ENCODE measurements at regions not wholly inside any gene's neighbourhood (a gene's known extent, or its start where the extent isn't known, plus 50 kb on each side); places are given as distances from the start of the nearest gene placed in this dataset.
A peak's percentile ranks its signal among the peaks of the same experiment; 100 is the strongest.

DNA sequence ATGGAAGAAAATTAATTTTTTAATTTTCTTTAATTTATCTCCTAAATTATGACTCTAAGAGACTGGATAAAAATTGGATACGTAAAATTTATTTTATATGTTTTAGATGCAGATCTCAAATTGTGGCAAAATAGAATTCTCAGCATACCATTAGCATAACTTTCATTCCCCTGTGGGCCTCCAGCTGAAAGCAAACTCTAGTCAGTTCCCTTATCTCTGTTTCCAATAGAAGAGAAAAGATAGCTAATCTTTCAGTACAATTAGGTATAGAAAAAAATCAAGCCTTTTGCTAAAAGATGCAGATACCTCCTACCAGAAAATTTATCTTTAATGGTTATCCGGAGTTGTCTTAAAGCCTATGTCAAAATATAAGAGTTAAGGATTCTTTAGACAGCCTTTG is 1530.6 kb downstream of the EFNA5 start:
- Histone ChIP-seq H3K9me1 (ENCODE audit: insufficient read depth, low read length) (no peaks in the 10 kb centered on the region), H3K4me2 (ENCODE audit: low read depth, low read length) (no peak overlapping the region), H2BK20ac (ENCODE audit: low read depth, low read length) (no peak overlapping the region), H4K20me1 (ENCODE audit: insufficient read depth, low read length) (no peaks in the 10 kb centered on the region), H2BK5ac (ENCODE audit: low read depth, low read length, poor library complexity, severe bottlenecking) (no peak overlapping the region), H2AK5ac (ENCODE audit: low read depth, low read length) (no peak overlapping the region), H4K8ac (ENCODE audit: low read depth in 2 of 2, low read length in 2 of 2) (no peak overlapping the region), H3K23ac (ENCODE audit: low read depth, low read length) (no peak overlapping the region), H3K27me3 (ENCODE audit: control insufficient read depth, insufficient read depth, low read length) (no peaks in the 10 kb centered on the region), H3K14ac (replicated peaks; ENCODE audit: low read depth, low read length) (no peak overlapping the region), H3K9ac (ENCODE audit: low read depth, low read length) (no peak overlapping the region), H3K56ac (ENCODE audit: extremely low read depth, insufficient read depth, low read length) (no peak overlapping the region), H2AK9ac (replicated peaks; ENCODE audit: low read depth, low read length, poor library complexity) (no peak overlapping the region), H3K79me1 (ENCODE audit: low read depth in 1 of 2, low read length in 2 of 2) (no peaks in the 10 kb centered on the region), H3K4ac (ENCODE audit: low read depth, low read length) (no peak overlapping the region), H2AFZ (replicated peaks; ENCODE audit: low read length, poor library complexity) (no peak overlapping the region), H4K5ac (ENCODE audit: low read depth, low read length) (no peak overlapping the region), H3K9me3 (ENCODE audit: control insufficient read depth, insufficient read depth, low read length) (no peaks in the 10 kb centered on the region), H4K91ac (ENCODE audit: insufficient read depth, low read depth, low read length) (no peak overlapping the region), H2BK120ac (ENCODE audit: low read depth, low read length) (no peak overlapping the region), H3K27ac (ENCODE audit: insufficient read depth, low read length) (no peak overlapping the region), H3K4me3 (ENCODE audit: insufficient read depth, low read depth, low read length) (no peak overlapping the region), H3K4me1 (ENCODE audit: control insufficient read depth, insufficient read depth, low read length) (peaks cover 2% of the 10 kb centered on the region; the same call in 1 of the 2 replicates), H3K36me3 (ENCODE audit: control insufficient read depth, insufficient read depth, low read length) (no peaks in the 10 kb centered on the region), H2BK15ac (ENCODE audit: low read depth, low read length) (no peak overlapping the region), H3K18ac (ENCODE audit: low read depth, low read length) (no peak overlapping the region)
- peak; percentile 50 for DNase-seq
- ChIA-PET POLR2A (ENCODE audit: unreplicated experiment) (no interaction called here), CTCF (no interaction called here)
- ATAC-seq (ENCODE audit: low read depth), result peak; percentile 72
- intact Hi-C loops (cut with micrococcal nuclease), result no loop called here
- no TSS peak for BruUV-seq (replicated peaks)
- TF ChIP-seq SMC3 (IDR thresholded peaks at IDR 0.05; ENCODE audit: low read depth, low read length) (no peak), RCOR1 (IDR thresholded peaks at IDR 0.05; ENCODE audit: insufficient replicate concordance, low read length) (no peak), MAFK (IDR thresholded peaks at IDR 0.05; ENCODE audit: low read depth, low read length) (no peak), NFE2L2 (IDR thresholded peaks at IDR 0.05; ENCODE audit: low read depth, low read length) (no peak), MXI1 (IDR thresholded peaks at IDR 0.05; ENCODE audit: borderline replicate concordance, low read depth, low read length) (no peak), BHLHE40 (IDR thresholded peaks at IDR 0.05; ENCODE audit: low read depth, low read length) (no peak), RFX5 (IDR thresholded peaks at IDR 0.05; ENCODE audit: low read depth, low read length) (no peak), CHD1 (IDR thresholded peaks at IDR 0.05; ENCODE audit: low read depth, low read length) (no peak), RAD21 (IDR thresholded peaks at IDR 0.05; ENCODE audit: low read length) (no peak), POLR2A (IDR thresholded peaks at IDR 0.05; ENCODE audit: low read depth, low read length) (no peak), FOS (IDR thresholded peaks at IDR 0.05; ENCODE audit: low read depth, low read length) (no peak), MAZ (IDR thresholded peaks at IDR 0.05; ENCODE audit: borderline replicate concordance, low read depth, low read length) (no peak), CEBPB (IDR thresholded peaks at IDR 0.05; ENCODE audit: low read depth, low read length) (no peak)
- TF ChIP-seq, protein P1, sequence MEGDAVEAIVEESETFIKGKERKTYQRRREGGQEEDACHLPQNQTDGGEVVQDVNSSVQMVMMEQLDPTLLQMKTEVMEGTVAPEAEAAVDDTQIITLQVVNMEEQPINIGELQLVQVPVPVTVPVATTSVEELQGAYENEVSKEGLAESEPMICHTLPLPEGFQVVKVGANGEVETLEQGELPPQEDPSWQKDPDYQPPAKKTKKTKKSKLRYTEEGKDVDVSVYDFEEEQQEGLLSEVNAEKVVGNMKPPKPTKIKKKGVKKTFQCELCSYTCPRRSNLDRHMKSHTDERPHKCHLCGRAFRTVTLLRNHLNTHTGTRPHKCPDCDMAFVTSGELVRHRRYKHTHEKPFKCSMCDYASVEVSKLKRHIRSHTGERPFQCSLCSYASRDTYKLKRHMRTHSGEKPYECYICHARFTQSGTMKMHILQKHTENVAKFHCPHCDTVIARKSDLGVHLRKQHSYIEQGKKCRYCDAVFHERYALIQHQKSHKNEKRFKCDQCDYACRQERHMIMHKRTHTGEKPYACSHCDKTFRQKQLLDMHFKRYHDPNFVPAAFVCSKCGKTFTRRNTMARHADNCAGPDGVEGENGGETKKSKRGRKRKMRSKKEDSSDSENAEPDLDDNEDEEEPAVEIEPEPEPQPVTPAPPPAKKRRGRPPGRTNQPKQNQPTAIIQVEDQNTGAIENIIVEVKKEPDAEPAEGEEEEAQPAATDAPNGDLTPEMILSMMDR (conservative IDR thresholded peaks at IDR 0.05; ENCODE audit: low read depth, low read length), result no peak
- TF ChIP-seq, protein P2, sequence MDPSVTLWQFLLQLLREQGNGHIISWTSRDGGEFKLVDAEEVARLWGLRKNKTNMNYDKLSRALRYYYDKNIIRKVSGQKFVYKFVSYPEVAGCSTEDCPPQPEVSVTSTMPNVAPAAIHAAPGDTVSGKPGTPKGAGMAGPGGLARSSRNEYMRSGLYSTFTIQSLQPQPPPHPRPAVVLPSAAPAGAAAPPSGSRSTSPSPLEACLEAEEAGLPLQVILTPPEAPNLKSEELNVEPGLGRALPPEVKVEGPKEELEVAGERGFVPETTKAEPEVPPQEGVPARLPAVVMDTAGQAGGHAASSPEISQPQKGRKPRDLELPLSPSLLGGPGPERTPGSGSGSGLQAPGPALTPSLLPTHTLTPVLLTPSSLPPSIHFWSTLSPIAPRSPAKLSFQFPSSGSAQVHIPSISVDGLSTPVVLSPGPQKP (IDR thresholded peaks at IDR 0.05; ENCODE audit: borderline replicate concordance, low read depth, low read length), result no peak
- TF ChIP-seq, protein P3, sequence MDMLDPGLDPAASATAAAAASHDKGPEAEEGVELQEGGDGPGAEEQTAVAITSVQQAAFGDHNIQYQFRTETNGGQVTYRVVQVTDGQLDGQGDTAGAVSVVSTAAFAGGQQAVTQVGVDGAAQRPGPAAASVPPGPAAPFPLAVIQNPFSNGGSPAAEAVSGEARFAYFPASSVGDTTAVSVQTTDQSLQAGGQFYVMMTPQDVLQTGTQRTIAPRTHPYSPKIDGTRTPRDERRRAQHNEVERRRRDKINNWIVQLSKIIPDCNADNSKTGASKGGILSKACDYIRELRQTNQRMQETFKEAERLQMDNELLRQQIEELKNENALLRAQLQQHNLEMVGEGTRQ (IDR thresholded peaks at IDR 0.05; ENCODE audit: low read depth, low read length), result no peak
- dilution Hi-C loops (cut with HindIII; ENCODE audit: low sequenced_read_pairs, unreplicated experiment), result no loop called here
- WGBS, 2 experiments (ENCODE audit: extremely low coverage in 2 of 2, insufficient read length in 1 of 2), result no CpG with 5 or more reads among the region's 2 CpGs
- in situ Hi-C loops (cut with MboI; ENCODE audit: low sequenced_read_pairs), result no loop called here

Measured in IMR-90 (cell line).